ENCODE measurements at regions not wholly inside any gene's neighbourhood (a gene's known extent, or its start where the extent isn't known, plus 50 kb on each side); places are given as distances from the start of the nearest gene placed in this dataset.
"Not testable (repeated sequence)": the region's sequence is repeated elsewhere in the genome, so short reads cannot be mapped to it uniquely, and the experiment has no call there.

- peaks cover 7% of the 10 kb centered on the region; the same call in 1 of the 2 replicates for H3K4me1 ChIP-seq (ENCODE audit: control insufficient read depth, insufficient read depth, low read length)
- ChIA-PET POLR2A (no interaction called here), CTCF (no interaction called here)
- H3K4me3 ChIP-seq (ENCODE audit: low read depth, low read length) = no peak overlapping the region
- no peaks in the 10 kb centered on the region for H3K36me3 ChIP-seq (ENCODE audit: control insufficient read depth in 2 of 2, insufficient read depth in 1 of 2, low read length in 2 of 2)
- TF ChIP-seq ZBTB26 (tag by site-specific recombination; optimal IDR thresholded peaks at IDR 0.05) (no peak), ZSCAN4 (tag by site-specific recombination; IDR thresholded peaks at IDR 0.05) (no peak), KLF8 (tag by site-specific recombination; IDR thresholded peaks at IDR 0.05) (no peak), INSM2 (tag by site-specific recombination; IDR thresholded peaks at IDR 0.05) (no peak), ZNF837 (tag by site-specific recombination; IDR thresholded peaks at IDR 0.05) (no peak), ZNF223 (tag by site-specific recombination; IDR thresholded peaks at IDR 0.05) (no peak)
- no peak overlapping the region for H3K27ac ChIP-seq (ENCODE audit: extremely low read depth, low read depth, low read length)
- no peaks in the 10 kb centered on the region for H3K9me3 ChIP-seq (ENCODE audit: control insufficient read depth, insufficient read depth, low read depth, low read length)
Observed at GRCh38 chr6:14598017-14598864, 480.7 kb downstream of the CD83 start.

- H3K36me3 ChIP-seq (ENCODE audit: control insufficient read depth in 2 of 2, insufficient read depth in 1 of 2, low read length in 2 of 2); H3K9me3 ChIP-seq (ENCODE audit: control insufficient read depth, insufficient read depth, low read depth, low read length); POLR2A ChIA-PET; CTCF ChIA-PET; H3K4me1 ChIP-seq (ENCODE audit: control insufficient read depth, insufficient read depth, low read length); H3K4me3 ChIP-seq (ENCODE audit: low read depth, low read length); H3K27ac ChIP-seq (ENCODE audit: extremely low read depth, low read depth, low read length): not testable (repeated sequence)
Observed at GRCh38 chr6:14600306-14600705, 482.7 kb downstream of the CD83 start.

GRCh38 chr6:14601490-14601889 lies 483.9 kb downstream of the CD83 start:
- Histone ChIP-seq H3K4me1 (ENCODE audit: control insufficient read depth, insufficient read depth, low read length) (peaks cover 7% of the 10 kb centered on the region; the same call in 1 of the 2 replicates), H3K27ac (ENCODE audit: extremely low read depth, low read depth, low read length) (no peak overlapping the region), H3K36me3 (ENCODE audit: control insufficient read depth in 2 of 2, insufficient read depth in 1 of 2, low read length in 2 of 2) (no peaks in the 10 kb centered on the region), H3K4me3 (ENCODE audit: low read depth, low read length) (no peak overlapping the region), H3K9me3 (ENCODE audit: control insufficient read depth, insufficient read depth, low read depth, low read length) (no peaks in the 10 kb centered on the region)
- ChIA-PET CTCF (no interaction called here), POLR2A (no interaction called here)
- TF ChIP-seq MYNN (tag by site-specific recombination; IDR thresholded peaks at IDR 0.05; ENCODE audit: borderline replicate concordance) = no peak
- peak; percentile 95 for TF ChIP-seq ZBTB6 (tag by site-specific recombination; IDR thresholded peaks at IDR 0.05)
- TF ChIP-seq ZNF549 (tag by site-specific recombination; IDR thresholded peaks at IDR 0.05) = no peak
- 0 out of 2 replicates have a peak, but pooled peaks have one; percentile 19 for TF ChIP-seq ZNF335 (tag by site-specific recombination; conservative IDR thresholded peaks at IDR 0.05)
- 0 out of 2 replicates have a peak, but pooled peaks have one; percentile 14 for TF ChIP-seq ZNF600 (tag by site-specific recombination; IDR thresholded peaks at IDR 0.05)
- TF ChIP-seq ZFP37 (tag by site-specific recombination; IDR thresholded peaks at IDR 0.05) = no peak
- TF ChIP-seq ZBTB44 (tag by site-specific recombination; IDR thresholded peaks at IDR 0.05) = no peak
- no peak for TF ChIP-seq ZNF514 (tag by site-specific recombination; IDR thresholded peaks at IDR 0.05)
- no peak for TF ChIP-seq PRDM1 (tag by site-specific recombination; IDR thresholded peaks at IDR 0.05)
- no peak for TF ChIP-seq BCL11B (tag by site-specific recombination; IDR thresholded peaks at IDR 0.05; ENCODE audit: low read depth)
- no peak for TF ChIP-seq CTCF (tag by site-specific recombination; IDR thresholded peaks at IDR 0.05)
- TF ChIP-seq ZBTB21 (tag by site-specific recombination; IDR thresholded peaks at IDR 0.05) = peak; percentile 66; the same call in 1 of the 2 replicates
- no peak for TF ChIP-seq ZNF596 (tag by site-specific recombination; IDR thresholded peaks at IDR 0.05)
- TF ChIP-seq ZFP3 (tag by site-specific recombination; IDR thresholded peaks at IDR 0.05; ENCODE audit: low read depth) = no peak
- TF ChIP-seq ZNF19 (tag by site-specific recombination; IDR thresholded peaks at IDR 0.05; ENCODE audit: low read depth) = no peak
- no peak for TF ChIP-seq ZNF366 (tag by site-specific recombination; conservative IDR thresholded peaks at IDR 0.05)
